GM18519 (cell line): ENCODE measurements at regions not wholly inside any gene's neighbourhood (a gene's known extent, or its start where the extent isn't known, plus 50 kb on each side); places are given as distances from the start of the nearest gene placed in this dataset.

ENCODE experiments used
- ATAC-seq: cut with Tn5 transposase; IDR thresholded peaks from one replicate; pipeline ENCODE4 v1.9.1; 2021; ENCODE audit warnings: mild to moderate bottlenecking, moderate library complexity; ENCODE audit not compliant: unreplicated experiment, low FRiP score

- ATAC-seq: no peak
Observed at GRCh38 chr9:89787595-89787994, 182.8 kb downstream of the GADD45G start.

GRCh38 chr9:89788434-89788833, 183.6 kb downstream of the GADD45G start:
- ATAC-seq: no peak

GRCh38 chr9:89789922-89790510, 185.2 kb downstream of the GADD45G start:
- ATAC-seq: no peak

- ATAC-seq: no peak
Observed at GRCh38 chr9:89790542-89791109, 185.8 kb downstream of the GADD45G start.

- no peak for ATAC-seq
Observed at GRCh38 chr9:89791754-89792153, 186.9 kb downstream of the GADD45G start.

- no peak for ATAC-seq
Observed at GRCh38 chr9:89792189-89793123, 187.6 kb downstream of the GADD45G start.

GRCh38 chr9:89793124-89793495, 188.3 kb downstream of the GADD45G start:
- no peak for ATAC-seq

GRCh38 chr9:89793551-89793950, 188.7 kb downstream of the GADD45G start:
- ATAC-seq: no peak

GRCh38 chr9:89794918-89795317, 190.1 kb downstream of the GADD45G start:
- ATAC-seq: no peak

GRCh38 chr9:89795538-89796195, 190.9 kb downstream of the GADD45G start:
- no peak for ATAC-seq

GRCh38 chr9:89796606-89797005, 191.8 kb downstream of the GADD45G start:
- ATAC-seq: no peak

GRCh38 chr9:89797255-89797654, 192.4 kb downstream of the GADD45G start:
- no peak for ATAC-seq

- ATAC-seq: no peak
Observed at GRCh38 chr9:89797937-89798455, 193.2 kb downstream of the GADD45G start.

GRCh38 chr9:89798547-89799120, 193.8 kb downstream of the GADD45G start:
- ATAC-seq: no peak

- no peak for ATAC-seq
Observed at GRCh38 chr9:89799221-89799620, 194.4 kb downstream of the GADD45G start.

GRCh38 chr9:89799766-89800165, 195.0 kb downstream of the GADD45G start:
- ATAC-seq: no peak

GRCh38 chr9:89801341-89801740, 196.5 kb downstream of the GADD45G start:
- no peak for ATAC-seq

- no peak for ATAC-seq
Observed at GRCh38 chr9:89801742-89802670, 197.2 kb downstream of the GADD45G start.

GRCh38 chr9:89802781-89803355, 198.1 kb downstream of the GADD45G start:
- no peak for ATAC-seq
